Cardiac muscle cell (in vitro differentiated cells and primary cell): ENCODE measurements at regions not wholly inside any gene's neighbourhood (a gene's known extent, or its start where the extent isn't known, plus 50 kb on each side); places are given as distances from the start of the nearest gene placed in this dataset.

Source experiments
- DNase-seq, 2 donors: peaks; one replicate each; pipeline versions ENCODE4 v3.0.0 to v3.0.0-alpha.2; 2010 to 2017; ENCODE audit warnings: low read depth in 1 of 2, low spot score in 1 of 2
- H3K27ac ChIP-seq: fragments of 200-600 bp; sonication (generic); 2 replicates; pipeline ENCODE4 v1.5.1; 2016
- H3K27me3 ChIP-seq: fragments of 200-600 bp; sonication (generic); 2 replicates; pipeline ENCODE4 v1.6.0; 2016; ENCODE audit warnings: control low read depth
- H3K36me3 ChIP-seq: fragments of 200-600 bp; sonication (generic); 2 replicates; pipeline ENCODE4 v1.5.1; 2016; ENCODE audit warnings: control low read depth
- H3K4me1 ChIP-seq: fragments of 200-600 bp; sonication (generic); 2 replicates; pipeline ENCODE4 v1.8.1; 2017; ENCODE audit warnings: low read depth, mild to moderate bottlenecking, mixed run types
- H3K4me3 ChIP-seq: fragments of 200-600 bp; sonication (generic); 2 replicates; pipeline ENCODE4 v1.5.1; 2016; ENCODE audit warnings: mild to moderate bottlenecking
- H3K9me3 ChIP-seq: fragments of 200-600 bp; sonication (generic); 2 replicates; pipeline ENCODE4 v1.5.1; 2017; ENCODE audit warnings: low read depth, mild to moderate bottlenecking, control low read depth
- CTCF ChIP-seq: IDR thresholded peaks from 2 replicates; pipeline ENCODE4 v1.5.1; 2012; ENCODE audit warnings: low read depth, mild to moderate bottlenecking, low read length

GRCh38 chr6:68575765-68576439 is 59.2 kb upstream of the ADGRB3 start:
- Histone ChIP-seq H3K27ac (no peak overlapping the region), H3K4me1 (no peaks in the 10 kb centered on the region), H3K4me3 (no peak overlapping the region), H3K36me3 (no peaks in the 10 kb centered on the region), H3K9me3 (no peaks in the 10 kb centered on the region), H3K27me3 (no peaks in the 10 kb centered on the region)
- no peak for TF ChIP-seq CTCF
- DNase-seq, result peak; percentile 5 to 30

- Histone ChIP-seq H3K9me3 (no peaks in the 10 kb centered on the region), H3K27me3 (no peaks in the 10 kb centered on the region), H3K36me3 (no peaks in the 10 kb centered on the region), H3K4me3 (no peak overlapping the region), H3K4me1 (no peaks in the 10 kb centered on the region), H3K27ac (no peak overlapping the region)
- no peak for TF ChIP-seq CTCF
- no peak for DNase-seq
These were observed 62.1 kb upstream of the ADGRB3 start for GRCh38 chr6:68572975-68573374.

- H3K27ac ChIP-seq, result no peak overlapping the region
- H3K27me3 ChIP-seq, result no peaks in the 10 kb centered on the region
- no peaks in the 10 kb centered on the region for H3K36me3 ChIP-seq
- no peaks in the 10 kb centered on the region for H3K4me1 ChIP-seq
- peak; percentile 23 for TF ChIP-seq CTCF
- DNase-seq, result peak; percentile 16 to 23
- no peaks in the 10 kb centered on the region for H3K9me3 ChIP-seq
- H3K4me3 ChIP-seq, result no peak overlapping the region
These were observed 62.6 kb upstream of the ADGRB3 start for GRCh38 chr6:68572525-68572924.

GRCh38 chr6:68559716-68560115 is 75.4 kb upstream of the ADGRB3 start:
- H3K27me3 ChIP-seq, result no peaks in the 10 kb centered on the region
- TF ChIP-seq CTCF, result no peak
- H3K27ac ChIP-seq, result no peak overlapping the region
- H3K9me3 ChIP-seq, result no peaks in the 10 kb centered on the region
- no peaks in the 10 kb centered on the region for H3K36me3 ChIP-seq
- no peak overlapping the region for H3K4me3 ChIP-seq
- no peak for DNase-seq
- no peaks in the 10 kb centered on the region for H3K4me1 ChIP-seq

GRCh38 chr6:68559070-68559469 is 76.0 kb upstream of the ADGRB3 start:
- DNase-seq, result no peak
- Histone ChIP-seq H3K36me3 (no peaks in the 10 kb centered on the region), H3K4me1 (no peaks in the 10 kb centered on the region), H3K9me3 (no peaks in the 10 kb centered on the region), H3K4me3 (no peak overlapping the region), H3K27me3 (no peaks in the 10 kb centered on the region), H3K27ac (no peak overlapping the region)
- no peak for TF ChIP-seq CTCF
